Left hindlimb (tissue), 1 donor: ENCODE measurements at regions not wholly inside any gene's neighbourhood (a gene's known extent, or its start where the extent isn't known, plus 50 kb on each side); places are given as distances from the start of the nearest gene placed in this dataset.
"Not testable (repeated sequence)": the region's sequence is repeated elsewhere in the genome, so short reads cannot be mapped to it uniquely, and the experiment has no call there.

Experiments used
- DNase-seq: peaks from one replicate; pipeline ENCODE4 v3.0.0-alpha.2; 2018

DNA sequence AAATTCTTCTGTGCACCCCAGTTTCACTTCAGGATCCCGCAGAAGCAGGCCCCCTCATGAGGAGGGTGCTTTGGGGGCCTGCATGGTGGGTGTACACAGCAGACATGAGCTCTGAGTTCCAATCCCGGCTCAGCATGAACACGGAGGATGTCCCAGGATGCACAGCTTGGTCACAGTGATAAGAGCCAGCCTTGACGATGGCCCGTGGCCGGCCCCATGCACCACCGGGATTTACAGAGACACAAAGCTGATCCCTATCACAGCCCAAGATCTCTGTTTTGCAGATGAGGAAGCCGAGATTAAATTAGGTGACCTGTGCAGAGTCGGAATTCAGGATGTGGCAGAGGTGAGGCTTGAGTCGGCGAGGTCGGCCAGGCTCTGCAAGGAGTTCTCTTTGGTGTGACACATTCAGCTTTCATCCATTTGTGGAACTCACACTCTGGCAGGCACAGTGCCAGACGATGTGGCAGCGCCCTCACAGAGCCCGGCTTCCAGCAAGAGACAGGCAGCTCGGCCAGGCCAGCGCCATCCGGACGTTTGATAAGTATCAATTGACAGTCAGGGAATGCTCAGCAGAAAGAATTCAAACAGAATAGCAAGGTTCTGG, 456.3 kb upstream of the MYT1L start:
- no peak for DNase-seq

DNA sequence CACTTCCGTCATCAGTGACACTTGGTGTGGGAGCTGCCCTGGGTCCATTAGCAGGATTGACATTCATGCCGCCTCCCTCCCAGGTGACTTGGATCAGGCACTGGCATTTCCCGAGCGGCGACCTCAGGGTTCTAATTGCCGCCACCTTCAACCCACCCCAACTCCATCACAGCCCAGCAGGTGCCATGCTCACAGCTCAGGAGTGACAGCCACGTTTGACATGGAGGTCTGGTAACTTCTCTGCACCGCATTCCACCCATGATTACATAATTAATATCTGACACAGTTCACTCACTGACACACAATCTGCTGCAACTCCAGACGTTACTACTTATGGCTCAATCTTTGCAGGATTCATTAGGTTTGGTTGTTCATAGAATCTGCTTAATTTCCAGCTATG, 450.9 kb upstream of the MYT1L start:
- DNase-seq = no peak

- DNase-seq = no peak
Measured at GRCh38 chr2:2779727-2780126, 448.7 kb upstream of the MYT1L start.

DNA sequence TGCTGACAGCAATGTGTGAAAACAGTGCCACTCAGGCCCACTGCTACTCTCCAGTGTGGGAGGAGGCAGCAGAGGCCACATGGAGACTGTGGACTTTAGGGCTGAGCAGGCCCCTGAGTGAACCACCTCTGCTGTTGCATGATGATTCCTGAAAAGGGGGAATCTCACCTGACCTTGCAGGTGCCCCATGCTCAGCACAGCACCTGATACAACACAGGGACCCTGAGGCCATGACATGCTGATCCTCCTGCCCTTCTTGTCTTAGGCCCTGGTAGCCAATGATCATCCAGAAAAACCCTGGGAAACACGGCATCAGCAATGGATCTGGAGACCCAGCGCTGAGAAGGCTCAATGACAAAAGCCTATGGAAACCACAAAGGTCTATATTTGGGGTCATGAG, 446.8 kb upstream of the MYT1L start:
- DNase-seq = no peak

GRCh38 chr2:2777213-2777612, 446.1 kb upstream of the MYT1L start:
- no peak for DNase-seq

- DNase-seq = no peak
Measured at GRCh38 chr2:2775018-2775417, 443.9 kb upstream of the MYT1L start.

DNA sequence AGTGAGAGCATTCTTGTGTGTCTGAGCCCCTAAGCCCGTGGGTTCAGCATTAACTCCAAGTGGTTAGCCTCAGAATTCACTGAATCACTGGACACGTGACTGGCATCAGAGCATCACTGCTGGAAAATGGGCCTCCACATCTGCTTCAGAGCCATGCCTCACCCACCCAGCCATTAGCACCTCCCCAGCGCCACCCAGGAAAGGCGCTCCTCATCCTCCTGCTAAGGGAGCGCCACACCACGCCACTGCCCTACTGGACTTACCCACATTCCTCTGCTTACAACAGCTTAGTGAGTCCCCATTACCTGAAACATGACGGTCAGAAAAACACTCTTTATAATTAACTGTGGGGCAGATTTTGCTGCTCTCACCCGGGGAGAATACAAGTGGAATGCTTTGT, 442.6 kb upstream of the MYT1L start:
- no peak for DNase-seq

- DNase-seq = not testable (repeated sequence)
Measured at GRCh38 chr2:2773080-2773479, 442.0 kb upstream of the MYT1L start.

- DNase-seq = no peak
Measured at GRCh38 chr2:2771721-2772411, 440.8 kb upstream of the MYT1L start.

DNA sequence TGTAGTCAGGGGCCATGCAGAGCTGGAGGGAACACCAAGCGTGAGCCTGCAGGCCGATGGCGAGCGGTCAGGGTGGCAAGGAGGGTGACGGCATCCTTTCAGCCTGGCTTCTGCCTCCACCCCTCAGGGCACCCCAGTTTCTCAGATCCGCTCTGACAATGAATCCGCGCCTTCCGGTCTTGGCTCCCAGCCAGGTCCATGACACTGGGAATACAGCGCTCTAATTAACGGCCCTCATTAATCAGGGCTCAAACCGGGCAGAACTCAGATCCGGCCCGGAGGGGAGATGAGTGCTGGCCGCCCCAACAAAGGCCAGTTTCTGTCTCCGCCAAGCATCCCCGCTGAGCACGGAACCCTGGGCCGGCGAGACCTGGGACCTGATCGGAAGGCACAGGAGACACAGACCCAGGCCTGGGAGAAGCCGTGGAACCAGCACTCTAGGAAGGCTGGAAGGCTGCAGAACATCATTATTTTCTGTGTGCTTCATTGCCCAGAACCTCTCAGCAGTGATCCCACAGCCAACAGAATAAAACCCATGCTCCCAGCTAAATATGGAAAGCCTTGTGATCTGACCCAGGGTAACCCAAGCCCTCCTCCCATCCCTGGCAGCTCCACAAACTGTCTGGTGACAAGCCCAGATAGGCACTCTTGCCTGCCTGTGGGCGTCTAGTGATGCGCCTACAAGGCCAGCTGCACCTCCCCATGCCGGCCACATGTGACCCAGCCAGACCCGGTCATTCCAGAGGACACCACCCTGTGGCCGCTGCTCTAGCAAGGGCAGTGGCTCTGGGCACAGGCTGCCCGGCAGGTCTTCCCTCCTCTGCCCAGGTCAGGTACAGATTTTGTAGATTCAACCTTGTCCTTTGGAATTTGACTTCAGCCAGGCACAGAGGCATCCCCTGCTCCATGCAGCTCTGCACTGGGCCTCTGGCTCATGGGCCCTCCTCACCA, 438.7 kb upstream of the MYT1L start:
- no peak for DNase-seq

DNA sequence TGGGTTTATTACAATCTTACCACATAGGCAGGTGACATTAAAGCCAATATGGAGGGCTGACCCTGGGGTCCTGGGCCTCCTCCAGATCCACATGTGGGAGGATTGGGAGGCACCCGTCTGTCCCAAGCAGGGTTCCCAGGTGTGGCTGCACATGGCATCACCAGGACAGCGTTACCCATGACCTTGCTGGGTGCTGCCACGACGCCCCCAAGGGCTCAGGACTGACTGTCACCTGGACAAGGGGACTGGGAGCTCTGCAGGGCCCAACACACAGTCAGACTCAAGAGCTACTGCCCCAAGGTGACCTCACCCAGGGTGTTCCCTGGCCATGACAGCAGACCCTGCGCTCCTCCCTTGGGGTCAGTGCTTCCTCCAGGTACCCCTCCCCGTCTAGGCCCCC, 437.4 kb upstream of the MYT1L start:
- DNase-seq = no peak

DNA sequence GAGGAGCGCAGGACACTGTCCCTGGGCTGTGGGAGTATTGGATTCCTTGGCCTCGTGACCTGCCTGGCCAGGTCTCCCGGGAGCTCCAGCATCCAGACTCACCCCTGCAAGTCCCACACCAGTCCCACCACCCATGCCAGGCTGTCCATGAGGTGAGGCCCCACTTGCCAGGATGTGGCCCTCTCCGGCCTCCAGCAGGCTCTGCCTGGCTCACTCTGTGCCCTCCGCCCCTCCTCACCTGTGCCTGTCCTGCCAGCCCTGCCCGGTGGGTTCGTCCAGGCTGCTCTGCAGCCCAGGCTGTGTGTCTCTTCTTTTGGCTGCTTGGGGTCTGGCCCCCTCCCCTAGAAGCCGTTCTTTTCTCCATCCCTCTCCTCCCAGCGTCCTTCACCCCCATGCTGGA, 436.8 kb upstream of the MYT1L start:
- no peak for DNase-seq

- no peak for DNase-seq
Measured at GRCh38 chr2:2765839-2766495, 434.9 kb upstream of the MYT1L start.

DNA sequence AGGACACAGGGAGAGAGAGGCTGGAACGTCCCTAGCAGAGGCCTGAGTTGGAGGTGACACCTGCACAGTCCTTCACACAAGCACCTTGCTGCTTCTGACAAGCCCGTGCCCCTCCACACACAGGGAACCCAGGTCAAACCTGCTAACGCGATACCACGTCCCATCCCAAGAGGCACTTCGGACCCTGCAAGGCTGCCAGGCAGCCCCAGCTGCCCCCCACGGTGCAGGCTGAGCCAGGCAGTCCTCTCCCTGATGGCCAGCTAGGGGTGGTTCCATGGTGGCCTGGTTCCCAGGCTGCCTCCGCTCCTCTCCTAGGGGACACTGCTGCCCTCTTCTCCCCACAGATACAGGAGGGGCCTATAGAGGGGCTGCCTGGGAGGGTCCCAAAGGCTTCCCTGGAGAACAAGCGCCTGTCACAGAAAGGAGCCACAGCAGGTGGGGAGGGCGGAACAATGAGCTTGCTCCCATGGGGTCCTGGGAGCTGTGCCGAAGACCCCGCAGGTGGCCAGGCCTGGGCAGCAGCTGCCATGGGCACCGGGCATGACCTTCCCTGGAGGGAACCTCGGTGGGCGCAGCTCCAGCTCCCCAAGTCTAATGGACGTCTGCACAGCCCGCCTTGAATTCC, 434.2 kb upstream of the MYT1L start:
- DNase-seq = no peak

DNA sequence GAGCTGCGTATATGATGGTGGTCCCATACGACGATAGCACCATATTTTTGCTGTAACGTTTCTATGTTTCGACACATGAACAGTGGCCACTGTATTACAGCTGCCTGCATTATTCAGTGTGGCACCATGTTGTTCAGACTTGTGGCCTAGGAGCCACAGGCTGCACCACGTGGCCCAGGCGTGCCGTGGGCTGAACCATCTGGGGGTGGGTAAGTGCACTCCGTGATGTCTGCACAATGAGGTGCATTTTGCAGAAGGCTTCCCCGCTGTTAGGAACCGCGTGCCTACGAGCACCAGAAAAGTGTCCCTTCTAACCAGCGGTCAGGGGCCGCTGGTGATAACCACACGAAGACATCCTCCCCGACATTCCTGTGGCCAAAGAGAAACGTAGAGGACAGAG, 433.7 kb upstream of the MYT1L start:
- DNase-seq = no peak

DNA sequence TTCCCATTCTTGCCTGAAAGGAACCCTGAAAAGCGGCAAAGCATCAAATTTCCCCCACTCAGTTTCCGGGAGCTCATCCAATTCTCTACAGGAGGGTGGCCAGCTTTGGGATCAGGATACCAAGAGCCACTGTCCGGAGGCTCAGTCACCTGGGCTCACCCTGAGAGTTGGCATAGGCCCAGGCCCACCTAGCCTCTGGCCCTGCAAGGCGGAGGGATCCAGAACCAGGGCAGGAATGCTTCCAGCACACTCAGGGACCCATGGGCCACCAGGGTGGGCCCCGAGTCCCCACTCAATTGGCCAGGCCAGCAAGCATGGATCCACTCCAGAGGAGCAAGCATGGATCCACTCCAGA, 432.9 kb upstream of the MYT1L start:
- DNase-seq = no peak

DNA sequence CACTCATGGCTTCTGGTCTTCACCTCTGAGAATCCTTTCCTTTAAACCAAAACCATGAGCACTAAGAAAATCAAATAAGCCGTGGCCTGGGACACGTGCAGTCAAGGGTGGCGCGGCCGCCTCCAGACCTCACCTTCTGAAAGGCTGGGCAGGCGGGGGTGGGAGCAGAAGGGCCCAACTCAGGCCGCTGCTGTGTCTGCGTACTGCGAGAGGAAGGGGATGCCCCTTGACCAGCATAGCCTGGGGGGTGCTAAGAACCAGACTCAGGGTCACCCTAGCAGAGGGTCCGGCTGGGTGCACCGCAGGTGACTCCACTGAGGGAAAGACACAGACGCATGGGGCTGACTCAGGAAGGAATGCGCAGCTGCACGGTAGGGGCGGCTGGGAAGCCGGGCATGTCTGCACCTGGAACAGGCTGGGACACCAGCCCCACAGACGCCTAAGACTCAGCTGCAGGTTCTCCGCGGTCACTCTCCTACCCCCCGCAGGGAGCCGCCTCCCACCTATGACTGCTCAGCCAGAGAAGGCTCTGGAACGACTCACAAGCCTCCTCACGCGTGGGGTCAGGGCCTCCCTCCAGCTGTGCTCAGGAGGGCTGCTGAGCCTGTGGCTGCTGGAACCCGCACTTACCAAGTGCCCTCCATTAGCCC, 432.4 kb upstream of the MYT1L start:
- DNase-seq = no peak

DNA sequence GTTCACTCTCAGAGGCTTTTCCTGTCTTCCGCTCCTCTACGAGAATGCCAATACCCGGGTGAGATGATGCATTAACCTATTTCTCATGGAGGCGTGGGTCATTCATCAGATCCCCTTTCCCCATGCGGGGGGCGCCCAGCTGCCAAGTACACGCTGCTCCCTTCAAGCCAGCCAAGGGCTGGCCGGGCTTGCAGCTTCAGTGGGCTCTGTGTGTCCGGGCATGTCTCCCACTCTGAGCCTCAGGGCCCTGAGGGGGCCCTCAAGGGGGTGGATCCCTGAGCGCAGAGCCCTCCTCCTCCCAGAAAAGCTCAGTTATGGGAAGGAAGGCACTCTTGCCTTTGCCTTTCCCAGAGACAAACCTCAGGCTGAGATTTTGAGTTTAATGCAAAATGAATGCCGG, 431.8 kb upstream of the MYT1L start:
- peak; percentile 53 for DNase-seq

DNA sequence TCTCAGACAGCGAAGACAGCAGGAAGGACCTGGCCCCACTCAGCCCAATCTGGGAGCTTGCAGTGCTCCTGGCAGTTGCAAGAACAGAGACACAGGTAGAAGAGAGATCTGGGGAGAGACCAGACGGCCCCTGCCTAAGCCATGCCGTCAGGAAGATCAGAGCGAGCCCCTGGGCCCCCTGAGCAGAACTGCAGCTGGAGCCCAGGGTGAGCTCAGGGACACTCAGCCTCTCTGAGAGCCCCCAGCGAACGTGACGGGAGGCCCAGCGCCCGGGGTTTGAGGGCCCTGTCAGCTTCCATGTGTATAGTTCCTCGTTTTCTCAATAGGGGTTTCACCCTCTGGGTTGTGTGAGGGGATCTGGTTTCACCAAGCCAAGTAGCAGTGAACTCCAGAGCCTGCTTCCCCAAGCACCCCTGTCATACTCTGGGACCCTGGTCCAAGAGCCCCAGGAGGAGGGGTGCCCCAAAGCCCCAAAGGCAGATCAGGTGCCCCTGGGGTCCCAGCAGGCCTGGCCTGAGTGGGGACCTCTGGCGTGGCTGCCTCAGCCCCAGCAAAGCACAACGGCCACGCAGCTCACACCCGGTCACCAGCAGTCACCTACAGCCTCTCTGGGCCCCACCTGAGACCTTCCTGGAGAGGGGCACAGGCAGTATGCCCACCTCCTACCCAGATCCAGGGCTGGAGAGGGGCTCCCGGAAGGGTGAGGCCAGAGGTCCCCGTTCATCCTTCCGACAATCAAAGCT, 431.3 kb upstream of the MYT1L start:
- DNase-seq = no peak

DNA sequence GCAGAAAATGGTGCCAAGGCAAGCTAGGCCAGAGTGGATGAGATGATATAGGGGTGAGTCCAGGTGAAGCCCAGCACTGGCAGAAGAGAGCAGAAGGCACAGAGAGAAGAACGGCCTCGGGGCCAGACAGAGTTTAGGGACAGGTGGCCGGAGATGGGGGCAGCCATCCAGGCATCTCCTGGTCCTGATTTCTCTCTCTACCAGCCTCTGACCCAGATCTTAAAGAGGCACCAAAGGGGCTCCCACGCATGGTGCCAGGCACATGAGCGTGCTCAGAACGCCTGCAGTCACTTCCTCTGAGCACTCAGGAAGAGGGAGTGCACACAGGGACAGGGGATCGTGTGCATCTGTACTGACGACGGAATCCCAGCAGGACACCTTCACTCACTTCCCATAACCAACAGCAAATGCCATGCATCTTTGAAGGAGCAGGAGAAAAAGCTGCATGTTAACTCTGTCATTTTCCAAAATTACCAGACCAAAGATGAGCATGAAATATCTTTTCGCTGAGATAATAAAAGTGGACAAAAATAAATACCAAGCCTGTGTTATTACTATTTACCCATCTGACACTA, 427.8 kb upstream of the MYT1L start:
- DNase-seq = no peak

- DNase-seq = no peak
Measured at GRCh38 chr2:2757764-2758163, 426.7 kb upstream of the MYT1L start.
